Dendritic cell treated with granulocyte-macrophage colony-stimulating factor and Interleukin-4, amounts not matched to agents 40 ng/mL and 50 ng/mL, for 4 days (primary cell): ENCODE measurements at regions not wholly inside any gene's neighbourhood (a gene's known extent, or its start where the extent isn't known, plus 50 kb on each side); places are given as distances from the start of the nearest gene placed in this dataset.

Experiments used
- H3K27ac Mint-ChIP-seq: one replicate; pipeline ENCODE4 v1.8.0; 2022; ENCODE audit warnings: mild to moderate bottlenecking, mixed read lengths
- H3K27me3 Mint-ChIP-seq: one replicate; pipeline ENCODE4 v1.8.0; 2022; ENCODE audit warnings: mild to moderate bottlenecking, mixed read lengths
- H3K36me3 Mint-ChIP-seq: one replicate; pipeline ENCODE4 v1.8.0; 2022; ENCODE audit warnings: low read depth, mixed read lengths
- H3K4me1 Mint-ChIP-seq: one replicate; pipeline ENCODE4 v1.8.0; 2022; ENCODE audit warnings: low read depth, mixed read lengths
- H3K4me3 Mint-ChIP-seq: one replicate; pipeline ENCODE4 v1.8.0; 2022; ENCODE audit warnings: mild to moderate bottlenecking, moderate library complexity, mixed read lengths
- H3K9me3 Mint-ChIP-seq: one replicate; pipeline ENCODE4 v1.8.0; 2022; ENCODE audit warnings: mixed read lengths
- intact Hi-C: fragments of 100-400 bp; cut with micrococcal nuclease; formaldehyde crosslinking; loops from one replicate; pipeline ENCODE4 v1.15.0; 2022

DNA sequence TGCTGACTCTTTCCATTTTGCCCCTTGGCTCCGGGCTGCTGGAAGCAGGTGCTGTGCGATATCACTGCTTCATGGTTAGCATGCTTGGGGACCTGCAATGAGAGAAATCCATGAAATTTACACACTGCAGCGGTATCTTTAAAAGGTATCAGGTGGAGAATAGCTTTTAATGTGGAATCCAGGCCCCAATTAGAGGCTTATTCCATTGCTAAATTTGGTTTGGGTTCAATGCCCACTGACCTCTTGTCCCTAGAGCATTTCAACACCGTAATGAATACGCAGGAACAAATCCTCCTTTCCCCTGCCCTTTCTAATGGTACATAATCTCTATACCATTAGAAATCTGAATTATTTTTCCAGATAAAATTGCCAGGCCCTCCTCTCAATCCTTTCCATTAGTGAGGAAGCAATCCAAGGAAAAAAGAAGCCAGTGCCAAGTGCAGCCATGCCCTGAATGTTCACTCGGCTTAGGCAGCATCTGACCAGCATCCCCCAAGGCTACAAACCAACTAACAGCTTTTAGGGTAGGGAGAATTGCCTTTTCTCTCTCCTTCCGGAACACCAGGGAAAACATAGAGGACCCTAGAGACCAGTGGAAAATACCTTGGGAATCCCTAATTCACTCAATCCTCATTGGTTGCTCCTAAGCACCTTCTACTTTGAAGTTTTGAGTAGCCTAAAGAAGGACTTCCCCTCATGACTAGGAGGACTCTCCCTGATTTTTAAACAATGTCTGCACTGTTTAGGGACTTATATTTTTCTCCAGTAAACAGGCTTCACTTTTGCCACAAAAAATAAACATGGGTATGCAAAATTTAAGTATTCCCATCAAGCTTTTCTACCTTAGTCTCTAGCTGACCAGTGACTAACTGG lies 143.1 kb downstream of the QRSL1 start:
- H3K27ac Mint-ChIP-seq, result no peak overlapping the region
- intact Hi-C loops, result no loop called here

DNA sequence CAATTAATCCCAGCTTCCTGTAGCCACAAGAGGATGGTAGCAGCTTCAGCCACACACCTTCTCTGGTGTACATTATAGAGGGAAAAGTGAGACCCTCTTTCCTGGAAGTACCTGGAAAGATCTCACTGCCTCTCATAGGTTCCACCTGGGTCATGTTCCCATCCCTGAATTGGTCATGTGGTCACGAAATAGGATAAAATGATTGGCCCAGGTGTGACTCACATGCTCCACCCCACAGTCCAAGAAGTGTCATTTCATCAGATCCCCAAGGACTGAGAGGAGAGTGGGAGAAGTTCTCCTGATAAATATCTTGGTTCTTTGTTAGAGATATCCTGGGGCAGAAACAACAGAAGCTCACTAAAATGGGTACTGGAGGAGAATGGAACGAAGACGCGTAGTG lies 142.4 kb downstream of the QRSL1 start:
- Mint-ChIP-seq H3K27ac (no peak overlapping the region), H3K4me3 (no peak overlapping the region), H3K36me3 (no peaks in the 10 kb centered on the region), H3K4me1 (no peaks in the 10 kb centered on the region), H3K27me3 (peaks cover 1% of the 10 kb centered on the region), H3K9me3 (no peaks in the 10 kb centered on the region)
- intact Hi-C loops, result no loop called here

More for the DNA sequence above, 143.1 kb downstream of the QRSL1 start:
- H3K36me3 Mint-ChIP-seq, result no peaks in the 10 kb centered on the region
- H3K4me1 Mint-ChIP-seq, result no peaks in the 10 kb centered on the region
- H3K9me3 Mint-ChIP-seq, result no peaks in the 10 kb centered on the region
- H3K27me3 Mint-ChIP-seq, result peaks cover 1% of the 10 kb centered on the region
- no peak overlapping the region for H3K4me3 Mint-ChIP-seq

GRCh38 chr6:106770663-106771062 lies 141.3 kb downstream of the QRSL1 start:
- H3K27ac Mint-ChIP-seq, result no peak overlapping the region

DNA sequence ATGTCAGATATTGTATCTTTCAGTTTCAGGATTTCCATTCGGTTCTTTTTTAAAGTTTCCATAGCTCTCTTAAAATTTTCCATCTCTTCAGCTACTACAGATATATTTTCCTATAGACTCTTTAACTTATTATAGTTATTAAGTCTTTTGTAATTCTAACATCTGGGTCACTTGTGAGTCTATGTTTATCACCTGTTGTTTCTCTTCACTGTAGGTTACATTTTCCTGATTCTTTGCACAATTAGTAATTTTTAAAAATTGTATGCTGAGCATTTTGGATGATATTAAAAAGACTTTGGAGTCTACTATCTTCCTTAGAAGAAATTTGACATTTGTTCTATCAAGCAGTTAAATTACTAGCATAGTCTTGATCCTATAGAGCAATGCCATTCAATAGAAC lies 140.7 kb downstream of the QRSL1 start:
- no peak overlapping the region for H3K4me3 Mint-ChIP-seq
- H3K27ac Mint-ChIP-seq, result no peak overlapping the region
- no peaks in the 10 kb centered on the region for H3K36me3 Mint-ChIP-seq
- H3K4me1 Mint-ChIP-seq, result no peaks in the 10 kb centered on the region
- intact Hi-C loops, result no loop called here
- no peaks in the 10 kb centered on the region for H3K27me3 Mint-ChIP-seq
- no peaks in the 10 kb centered on the region for H3K9me3 Mint-ChIP-seq

More at GRCh38 chr6:106770663-106771062, 141.3 kb downstream of the QRSL1 start:
- Mint-ChIP-seq H3K36me3 (no peaks in the 10 kb centered on the region), H3K4me3 (no peak overlapping the region), H3K9me3 (no peaks in the 10 kb centered on the region), H3K27me3 (no peaks in the 10 kb centered on the region), H3K4me1 (no peaks in the 10 kb centered on the region)
- intact Hi-C loops, result no loop called here

DNA sequence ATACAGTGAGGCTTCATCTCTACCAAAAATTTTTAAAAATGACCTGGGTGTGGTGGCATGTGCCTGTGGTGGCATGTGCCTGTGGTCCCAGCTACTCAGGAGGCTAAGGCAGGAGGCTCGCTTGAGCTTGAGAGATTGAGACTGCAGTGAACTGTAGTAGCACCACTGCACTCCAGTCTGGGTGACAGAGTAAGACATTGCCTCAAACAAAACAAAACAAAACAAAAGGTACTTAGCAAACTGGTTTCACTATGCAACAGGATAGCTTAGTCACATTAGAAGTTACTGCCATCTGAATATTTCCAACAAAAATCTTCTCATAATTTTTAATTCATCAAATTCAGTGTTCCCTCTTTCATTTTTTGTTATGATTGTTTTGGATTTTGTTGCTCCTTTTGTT lies 137.9 kb downstream of the QRSL1 start:
- Mint-ChIP-seq H3K27ac (no peak overlapping the region), H3K4me1 (no peaks in the 10 kb centered on the region), H3K4me3 (no peak overlapping the region), H3K27me3 (no peaks in the 10 kb centered on the region), H3K36me3 (no peaks in the 10 kb centered on the region), H3K9me3 (no peaks in the 10 kb centered on the region)
- intact Hi-C loops, result no loop called here

DNA sequence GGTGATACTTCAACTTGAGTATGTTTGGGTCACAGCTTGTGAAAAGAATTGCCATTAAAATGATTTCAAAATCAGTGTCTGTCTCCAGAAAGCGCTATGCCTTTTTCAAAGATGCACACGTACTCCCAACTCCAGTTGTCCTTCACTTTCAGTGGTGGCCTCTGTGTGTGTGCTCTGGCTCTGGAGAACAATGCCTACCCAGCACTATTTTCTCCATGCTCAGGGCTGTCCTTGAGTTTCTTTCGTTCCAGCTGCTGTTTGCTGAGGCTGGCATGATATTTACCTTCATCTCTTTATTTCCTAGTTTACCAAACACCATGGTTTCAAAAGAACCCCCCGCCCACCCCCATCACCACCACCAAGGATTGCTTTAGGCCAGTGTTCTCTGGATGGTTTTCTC lies 136.8 kb downstream of the QRSL1 start:
- intact Hi-C loops, result no loop called here
- Mint-ChIP-seq H3K4me1 (no peaks in the 10 kb centered on the region), H3K9me3 (no peaks in the 10 kb centered on the region), H3K27ac (no peak overlapping the region), H3K4me3 (no peak overlapping the region), H3K36me3 (no peaks in the 10 kb centered on the region), H3K27me3 (no peaks in the 10 kb centered on the region)

DNA sequence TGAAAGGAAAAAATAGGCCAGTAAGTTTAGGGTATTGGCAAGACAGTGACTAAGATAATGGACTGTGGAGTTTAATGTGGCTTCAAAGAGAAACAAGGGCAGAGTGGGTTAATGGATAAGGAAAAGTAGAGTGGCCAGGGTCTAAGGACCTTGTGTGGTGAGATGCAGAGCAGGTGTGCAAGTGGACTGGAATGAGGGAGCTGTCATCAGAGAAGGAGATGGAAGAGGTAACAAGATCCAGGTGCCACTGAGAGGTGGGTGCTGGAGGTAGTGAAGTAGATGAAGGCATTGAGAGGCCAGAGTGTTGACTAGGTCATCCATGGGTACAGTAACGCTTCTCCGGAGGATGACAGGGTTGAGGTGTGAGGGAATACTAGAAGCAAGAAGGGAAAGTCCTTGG lies 136.1 kb downstream of the QRSL1 start:
- Mint-ChIP-seq H3K27me3 (no peaks in the 10 kb centered on the region), H3K27ac (no peak overlapping the region), H3K4me3 (no peak overlapping the region), H3K36me3 (no peaks in the 10 kb centered on the region), H3K4me1 (no peaks in the 10 kb centered on the region), H3K9me3 (no peaks in the 10 kb centered on the region)
- intact Hi-C loops, result no loop called here

GRCh38 chr6:106764353-106764980 lies 135.1 kb downstream of the QRSL1 start:
- H3K36me3 Mint-ChIP-seq, result no peaks in the 10 kb centered on the region
- intact Hi-C loops, result no loop called here

GRCh38 chr6:106763361-106763760 lies 134.0 kb downstream of the QRSL1 start:
- no peaks in the 10 kb centered on the region for H3K36me3 Mint-ChIP-seq
- H3K4me3 Mint-ChIP-seq, result no peak overlapping the region
- no peaks in the 10 kb centered on the region for H3K27me3 Mint-ChIP-seq
- H3K4me1 Mint-ChIP-seq, result no peaks in the 10 kb centered on the region
- H3K27ac Mint-ChIP-seq, result no peak overlapping the region
- intact Hi-C loops, result no loop called here
- H3K9me3 Mint-ChIP-seq, result no peaks in the 10 kb centered on the region

More at GRCh38 chr6:106764353-106764980, 135.1 kb downstream of the QRSL1 start:
- H3K27me3 Mint-ChIP-seq, result no peaks in the 10 kb centered on the region
- no peaks in the 10 kb centered on the region for H3K9me3 Mint-ChIP-seq
- H3K4me1 Mint-ChIP-seq, result no peaks in the 10 kb centered on the region
- H3K4me3 Mint-ChIP-seq, result no peak overlapping the region
- no peak overlapping the region for H3K27ac Mint-ChIP-seq

DNA sequence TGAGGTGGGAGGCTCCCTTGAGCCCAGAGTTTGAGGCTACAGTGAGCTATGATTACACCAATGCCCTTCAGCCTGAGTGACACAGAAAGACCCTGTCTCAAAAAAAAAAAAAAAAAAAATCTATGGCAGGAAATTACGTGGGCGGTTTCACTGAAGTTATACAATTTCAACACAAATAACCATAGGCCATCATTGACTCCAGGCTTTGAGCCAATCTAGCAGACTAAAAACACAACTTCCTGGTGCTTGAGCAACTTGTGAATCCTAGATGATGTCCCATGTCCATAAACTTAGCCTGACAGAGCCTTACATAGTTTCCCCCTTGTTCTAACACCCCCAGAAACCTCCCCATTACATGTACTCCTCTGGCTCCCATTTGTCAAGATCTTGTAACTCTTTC lies 131.8 kb downstream of the QRSL1 start:
- Mint-ChIP-seq H3K27me3 (no peaks in the 10 kb centered on the region), H3K4me1 (no peaks in the 10 kb centered on the region), H3K27ac (no peak overlapping the region), H3K9me3 (no peaks in the 10 kb centered on the region), H3K4me3 (no peak overlapping the region), H3K36me3 (no peaks in the 10 kb centered on the region)
- intact Hi-C loops, result no loop called here

- intact Hi-C loops, result no loop called here
- Mint-ChIP-seq H3K9me3 (no peaks in the 10 kb centered on the region), H3K27ac (no peak overlapping the region), H3K36me3 (no peaks in the 10 kb centered on the region), H3K4me3 (no peak overlapping the region), H3K27me3 (peaks cover 1% of the 10 kb centered on the region), H3K4me1 (no peaks in the 10 kb centered on the region)
These were observed 129.7 kb downstream of the QRSL1 start for GRCh38 chr6:106759112-106759511.

DNA sequence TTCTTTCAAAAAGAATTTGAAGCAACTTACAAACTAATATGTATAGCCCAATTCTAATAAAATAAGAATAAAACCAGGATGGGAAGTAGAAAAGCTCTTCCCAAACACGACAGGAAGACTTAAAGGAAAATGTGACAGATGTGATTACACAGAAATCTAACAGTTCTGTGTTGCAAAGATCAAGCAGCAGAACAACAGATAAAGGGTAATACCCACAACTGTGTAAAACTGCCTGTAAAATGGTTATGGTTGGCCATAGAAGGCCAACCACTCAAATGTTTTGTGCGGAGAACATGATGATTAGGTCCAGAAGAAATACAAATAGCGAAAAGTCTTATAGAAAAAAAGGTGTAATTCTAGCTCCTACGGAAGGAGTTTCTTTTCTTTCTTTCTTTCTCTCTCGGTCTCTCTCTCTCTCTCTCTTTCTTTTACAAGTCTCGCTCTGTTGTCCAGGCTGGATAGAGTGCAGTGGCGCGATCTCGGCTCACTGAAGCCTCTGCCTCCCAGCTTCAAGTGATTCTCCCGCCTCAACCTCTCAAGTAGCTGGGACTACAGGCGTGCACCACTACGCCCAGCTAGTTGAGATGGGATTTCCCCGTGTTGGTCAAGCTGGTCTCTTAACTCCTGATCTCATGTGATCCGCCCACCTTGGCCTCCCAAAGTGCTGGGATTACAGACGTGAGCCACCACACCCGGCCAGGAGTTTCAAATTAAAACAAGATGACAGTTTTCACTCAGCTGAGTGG lies 128.5 kb downstream of the QRSL1 start:
- Mint-ChIP-seq H3K27ac (no peak overlapping the region), H3K4me1 (no peaks in the 10 kb centered on the region), H3K9me3 (no peaks in the 10 kb centered on the region), H3K27me3 (peaks cover 1% of the 10 kb centered on the region), H3K4me3 (no peak overlapping the region), H3K36me3 (no peaks in the 10 kb centered on the region)
- intact Hi-C loops, result no loop called here

- H3K36me3 Mint-ChIP-seq, result no peaks in the 10 kb centered on the region
These were observed 127.9 kb downstream of the QRSL1 start for GRCh38 chr6:106757267-106757666.

GRCh38 chr6:106754215-106754614 lies 124.8 kb downstream of the QRSL1 start:
- Mint-ChIP-seq H3K9me3 (no peaks in the 10 kb centered on the region), H3K27ac (no peak overlapping the region), H3K36me3 (no peaks in the 10 kb centered on the region), H3K27me3 (peaks cover 1% of the 10 kb centered on the region), H3K4me3 (no peak overlapping the region), H3K4me1 (no peaks in the 10 kb centered on the region)
- intact Hi-C loops, result no loop called here

More at GRCh38 chr6:106757267-106757666, 127.9 kb downstream of the QRSL1 start:
- no peak overlapping the region for H3K27ac Mint-ChIP-seq
- H3K4me3 Mint-ChIP-seq, result no peak overlapping the region
- H3K27me3 Mint-ChIP-seq, result peaks cover 1% of the 10 kb centered on the region
- no peaks in the 10 kb centered on the region for H3K9me3 Mint-ChIP-seq
- H3K4me1 Mint-ChIP-seq, result no peaks in the 10 kb centered on the region
- intact Hi-C loops, result no loop called here
